GM12874 (cell line): ENCODE measurements at regions not wholly inside any gene's neighbourhood (a gene's known extent, or its start where the extent isn't known, plus 50 kb on each side); places are given as distances from the start of the nearest gene placed in this dataset.

ENCODE experiments used
- TF ChIP-seq, protein P1 (sequence below): IDR thresholded peaks from 2 replicates; pipeline ENCODE4 v1.5.1; 2011; ENCODE audit warnings: low read depth, mild to moderate bottlenecking, control low read depth, low read length, moderate library complexity; ENCODE audit not compliant: insufficient read depth

DNA sequence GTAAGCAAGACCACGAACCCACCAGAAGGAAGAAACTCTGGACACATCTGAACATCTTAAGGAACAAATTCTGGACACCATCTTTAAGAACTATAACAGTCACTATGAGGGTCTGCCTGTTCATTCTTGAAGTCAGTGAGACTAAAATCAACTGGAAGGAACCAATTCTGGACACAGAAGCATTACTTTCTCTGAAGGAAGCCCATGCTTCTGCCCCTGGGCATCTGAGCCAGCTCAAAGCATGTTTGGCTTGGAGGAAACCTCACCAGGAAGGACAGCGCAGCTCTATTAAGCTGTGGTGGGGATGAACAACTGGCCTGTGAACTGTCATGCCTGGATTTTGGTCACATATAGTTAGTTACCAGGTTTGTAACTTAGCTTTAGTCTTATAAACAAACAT lies 132.4 kb upstream of the GDF10 start:
- TF ChIP-seq, protein P1, sequence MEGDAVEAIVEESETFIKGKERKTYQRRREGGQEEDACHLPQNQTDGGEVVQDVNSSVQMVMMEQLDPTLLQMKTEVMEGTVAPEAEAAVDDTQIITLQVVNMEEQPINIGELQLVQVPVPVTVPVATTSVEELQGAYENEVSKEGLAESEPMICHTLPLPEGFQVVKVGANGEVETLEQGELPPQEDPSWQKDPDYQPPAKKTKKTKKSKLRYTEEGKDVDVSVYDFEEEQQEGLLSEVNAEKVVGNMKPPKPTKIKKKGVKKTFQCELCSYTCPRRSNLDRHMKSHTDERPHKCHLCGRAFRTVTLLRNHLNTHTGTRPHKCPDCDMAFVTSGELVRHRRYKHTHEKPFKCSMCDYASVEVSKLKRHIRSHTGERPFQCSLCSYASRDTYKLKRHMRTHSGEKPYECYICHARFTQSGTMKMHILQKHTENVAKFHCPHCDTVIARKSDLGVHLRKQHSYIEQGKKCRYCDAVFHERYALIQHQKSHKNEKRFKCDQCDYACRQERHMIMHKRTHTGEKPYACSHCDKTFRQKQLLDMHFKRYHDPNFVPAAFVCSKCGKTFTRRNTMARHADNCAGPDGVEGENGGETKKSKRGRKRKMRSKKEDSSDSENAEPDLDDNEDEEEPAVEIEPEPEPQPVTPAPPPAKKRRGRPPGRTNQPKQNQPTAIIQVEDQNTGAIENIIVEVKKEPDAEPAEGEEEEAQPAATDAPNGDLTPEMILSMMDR, result no peak

DNA sequence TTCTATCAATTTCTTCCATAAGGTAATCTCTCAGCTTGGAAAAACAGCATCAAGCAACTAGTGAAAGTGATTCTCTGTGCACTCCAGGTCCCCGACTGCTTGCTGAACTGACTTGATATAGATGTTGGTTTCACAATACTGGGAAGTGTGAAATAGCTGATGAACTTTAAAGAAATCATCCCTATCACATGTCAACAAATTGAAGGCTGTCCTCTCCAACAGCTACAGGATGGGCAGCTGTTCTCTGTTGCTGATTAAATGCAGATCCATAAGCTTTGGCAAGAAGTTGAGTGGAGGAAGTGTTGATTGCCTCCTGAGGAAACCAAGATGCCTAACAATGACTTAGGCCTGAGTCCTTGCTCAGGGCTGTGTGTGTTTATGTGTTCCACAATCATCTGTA lies 130.4 kb upstream of the GDF10 start:
- TF ChIP-seq, protein P1, result no peak

DNA sequence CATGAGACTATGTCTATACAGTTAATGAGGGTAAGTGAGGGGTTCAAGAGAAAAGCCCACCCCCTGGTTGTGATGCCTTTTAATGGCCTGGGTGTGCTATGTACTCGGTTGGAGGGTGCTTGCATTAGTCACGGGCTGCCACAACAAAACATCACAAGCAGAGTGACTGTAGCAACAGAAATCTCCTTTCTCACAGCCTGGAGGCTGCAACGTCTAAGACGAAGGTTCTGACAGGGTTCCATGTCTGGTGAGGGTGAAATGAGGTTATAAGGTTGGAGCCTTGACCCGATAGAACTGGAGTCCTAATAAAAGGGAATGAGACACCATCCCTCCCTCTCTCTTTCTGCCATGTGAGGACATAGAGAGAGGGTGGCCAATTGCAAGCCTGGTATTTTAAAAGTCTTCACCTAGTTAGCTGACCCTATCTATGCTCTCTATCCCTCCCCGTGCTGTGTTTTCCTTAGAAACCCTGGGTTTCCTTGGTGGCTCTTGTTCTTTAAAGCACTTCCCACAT lies 126.0 kb upstream of the GDF10 start:
- TF ChIP-seq, protein P1, result no peak

DNA sequence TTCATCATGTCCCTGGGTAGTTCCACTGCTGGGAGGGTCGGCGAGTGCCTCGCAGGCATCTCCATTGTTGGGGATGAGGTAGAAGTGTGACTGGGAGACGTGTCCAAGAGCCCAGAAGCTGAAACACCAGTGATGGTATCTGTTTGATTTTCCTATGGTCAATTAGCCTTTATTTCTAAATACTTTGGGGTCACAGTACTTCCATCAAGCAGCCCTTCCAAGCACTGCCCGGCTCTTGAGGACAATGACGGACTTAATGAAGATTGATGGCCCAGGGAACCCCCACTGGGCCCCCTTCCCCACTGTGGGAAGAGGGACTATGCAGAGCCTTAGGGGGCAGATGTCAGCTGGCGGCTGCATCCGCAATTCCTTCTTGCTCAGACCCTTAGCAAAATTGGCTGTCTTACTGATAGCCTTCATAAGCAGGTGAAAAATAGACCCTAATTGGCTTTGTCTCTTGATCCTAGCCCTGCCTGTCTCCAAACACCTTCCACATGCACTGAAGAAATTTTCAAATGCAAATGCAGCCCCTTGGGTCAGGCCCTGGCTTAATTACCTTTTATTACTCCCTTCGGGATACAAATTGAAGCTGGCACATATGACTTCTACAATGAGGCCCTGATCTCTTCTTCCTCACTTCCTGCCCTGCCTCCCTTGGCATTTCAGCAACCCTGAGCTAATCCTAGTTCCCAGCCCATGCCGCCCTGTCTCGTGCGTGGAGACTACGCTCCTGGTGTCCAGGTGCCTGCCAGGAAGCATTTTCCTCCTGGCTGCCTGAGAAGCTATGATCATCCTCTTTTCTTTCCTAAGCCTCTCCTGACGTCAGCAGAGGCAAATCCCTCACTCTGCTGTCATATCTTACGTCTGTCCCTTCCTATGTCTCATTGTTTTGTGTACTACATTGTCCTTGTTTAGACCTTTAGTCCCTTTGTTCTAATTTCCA lies 124.5 kb upstream of the GDF10 start:
- TF ChIP-seq, protein P1, result no peak

DNA sequence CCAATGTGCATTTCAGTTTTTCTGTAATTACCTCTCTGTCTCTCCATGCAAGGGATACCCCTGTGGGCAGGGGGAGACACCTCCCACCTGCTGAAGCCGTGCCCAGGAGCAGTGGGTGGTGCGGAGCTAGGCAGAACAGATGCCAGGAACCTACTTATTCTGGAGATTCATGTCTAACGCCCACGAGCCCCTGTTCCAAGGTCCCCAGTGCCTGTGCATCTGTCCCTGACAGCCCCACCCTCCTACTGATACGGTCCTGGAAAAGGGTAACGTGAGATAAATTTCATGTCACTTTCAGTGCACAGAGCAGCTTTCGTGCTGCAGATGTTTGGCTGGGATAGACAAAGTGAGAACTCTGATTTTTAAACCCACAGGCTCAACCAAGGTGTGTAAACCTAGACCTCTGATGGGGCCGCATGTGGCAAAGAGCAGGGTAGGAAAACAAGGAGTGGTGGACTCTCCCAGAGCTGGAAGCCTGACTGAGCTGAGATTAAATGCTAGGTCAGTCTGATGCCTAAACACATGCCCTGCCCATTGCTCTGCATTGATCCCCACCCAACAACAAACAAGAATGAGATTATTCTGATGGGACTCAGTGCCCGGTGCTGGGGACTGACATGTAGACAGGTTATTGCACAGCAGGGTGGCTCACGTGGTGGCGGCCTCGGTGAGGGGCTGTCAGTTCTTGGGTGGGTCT lies 123.6 kb upstream of the GDF10 start:
- TF ChIP-seq, protein P1, result no peak

DNA sequence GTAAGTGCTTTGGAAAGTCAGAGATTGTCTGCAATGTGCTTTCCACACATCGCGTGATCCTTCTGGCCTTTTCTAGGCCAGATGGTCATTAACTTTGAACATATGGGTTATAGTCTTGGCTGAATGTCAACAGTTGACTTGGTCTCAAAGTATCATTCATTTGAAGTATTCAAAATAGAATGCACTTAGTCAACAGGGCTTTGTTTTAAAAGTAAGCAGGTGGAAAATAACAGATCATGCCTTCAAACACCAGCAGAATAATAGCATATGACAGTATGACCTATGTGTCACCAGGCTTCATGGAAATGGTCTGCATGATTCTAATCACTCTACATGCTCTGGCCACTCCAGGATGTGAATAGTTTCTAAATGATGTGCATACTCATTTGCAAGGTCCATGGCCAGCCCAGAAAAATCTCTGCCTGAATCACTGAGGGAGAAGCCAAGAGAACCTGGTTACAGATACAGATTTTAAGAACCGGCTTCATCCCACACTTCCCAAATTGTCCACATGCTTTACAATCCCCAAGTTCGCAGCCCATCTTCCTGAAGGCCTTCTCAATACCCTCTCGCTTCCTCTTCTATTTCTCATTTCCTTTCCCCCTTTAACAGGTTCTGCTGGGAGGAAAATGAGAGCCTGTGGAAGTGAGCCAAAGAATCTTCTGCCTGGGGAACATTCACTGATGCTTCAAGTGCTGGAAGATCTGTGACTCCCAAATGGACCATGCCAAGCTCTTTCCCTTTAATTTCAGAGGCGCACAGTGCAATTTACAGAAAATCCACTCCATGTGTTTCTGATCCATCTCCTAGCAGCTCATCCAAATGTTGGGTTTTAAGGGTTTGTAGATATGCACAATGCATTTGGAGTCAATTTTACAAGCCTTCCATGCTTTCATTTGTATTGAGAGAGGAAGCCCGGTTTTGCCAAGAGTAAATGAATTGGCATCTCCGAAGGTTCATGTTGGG lies 122.8 kb upstream of the GDF10 start:
- TF ChIP-seq, protein P1, result no peak
